HL-60 (cell line): ENCODE measurements at regions not wholly inside any gene's neighbourhood (a gene's known extent, or its start where the extent isn't known, plus 50 kb on each side); places are given as distances from the start of the nearest gene placed in this dataset.

ENCODE experiments used
- GABPA ChIP-seq: IDR thresholded peaks from 2 replicates; pipeline ENCODE4 v1.6.1; 2012; ENCODE audit warnings: low read depth
- POLR2AphosphoS5 ChIP-seq: IDR thresholded peaks from 2 replicates; pipeline ENCODE4 v1.6.1; 2012; ENCODE audit warnings: low read depth
- SPI1 ChIP-seq: IDR thresholded peaks from 2 replicates; pipeline ENCODE4 v1.6.1; 2012; ENCODE audit warnings: low read depth, mild to moderate bottlenecking, borderline replicate concordance
- TF ChIP-seq, protein P1 (sequence below): IDR thresholded peaks from one replicate; pipeline ENCODE4 v1.5.1; 2011; ENCODE audit warnings: low read length, control low read depth, inconsistent platforms; ENCODE audit not compliant: insufficient read depth

DNA sequence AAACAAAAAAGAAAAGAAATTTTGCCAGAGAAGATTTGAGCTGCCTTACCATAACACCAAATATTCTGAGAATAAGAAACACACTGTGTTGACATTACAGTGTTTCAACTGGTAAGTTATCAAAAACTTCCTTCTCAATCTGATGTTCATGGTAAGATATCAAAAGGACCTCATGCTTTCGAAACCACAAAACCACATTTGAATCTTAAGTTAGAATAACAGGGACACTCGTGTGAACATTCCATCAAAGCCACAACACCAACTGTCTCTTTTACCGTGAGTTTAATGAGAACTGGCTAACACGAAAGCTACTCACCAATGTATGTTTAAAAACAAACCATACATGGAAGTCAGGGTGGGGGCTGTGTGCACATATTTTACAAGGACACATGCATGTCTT, 73.0 kb upstream of the OPRM1 start:
- TF ChIP-seq SPI1 = no peak
- no peak for TF ChIP-seq POLR2AphosphoS5
- TF ChIP-seq, protein P1, sequence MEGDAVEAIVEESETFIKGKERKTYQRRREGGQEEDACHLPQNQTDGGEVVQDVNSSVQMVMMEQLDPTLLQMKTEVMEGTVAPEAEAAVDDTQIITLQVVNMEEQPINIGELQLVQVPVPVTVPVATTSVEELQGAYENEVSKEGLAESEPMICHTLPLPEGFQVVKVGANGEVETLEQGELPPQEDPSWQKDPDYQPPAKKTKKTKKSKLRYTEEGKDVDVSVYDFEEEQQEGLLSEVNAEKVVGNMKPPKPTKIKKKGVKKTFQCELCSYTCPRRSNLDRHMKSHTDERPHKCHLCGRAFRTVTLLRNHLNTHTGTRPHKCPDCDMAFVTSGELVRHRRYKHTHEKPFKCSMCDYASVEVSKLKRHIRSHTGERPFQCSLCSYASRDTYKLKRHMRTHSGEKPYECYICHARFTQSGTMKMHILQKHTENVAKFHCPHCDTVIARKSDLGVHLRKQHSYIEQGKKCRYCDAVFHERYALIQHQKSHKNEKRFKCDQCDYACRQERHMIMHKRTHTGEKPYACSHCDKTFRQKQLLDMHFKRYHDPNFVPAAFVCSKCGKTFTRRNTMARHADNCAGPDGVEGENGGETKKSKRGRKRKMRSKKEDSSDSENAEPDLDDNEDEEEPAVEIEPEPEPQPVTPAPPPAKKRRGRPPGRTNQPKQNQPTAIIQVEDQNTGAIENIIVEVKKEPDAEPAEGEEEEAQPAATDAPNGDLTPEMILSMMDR = no peak
- TF ChIP-seq GABPA = no peak
